ENCODE measurements at regions not wholly inside any gene's neighbourhood (a gene's known extent, or its start where the extent isn't known, plus 50 kb on each side); places are given as distances from the start of the nearest gene placed in this dataset.
"Not testable (repeated sequence)": the region's sequence is repeated elsewhere in the genome, so short reads cannot be mapped to it uniquely, and the experiment has no call there.

GRCh38 chr21:27569831-27570230 is 602.9 kb upstream of the ADAMTS5 start:
- DNase-seq (ENCODE audit: low spot score), result no peak

GRCh38 chr21:27569091-27569490 is 602.2 kb upstream of the ADAMTS5 start:
- no peak for DNase-seq (ENCODE audit: low spot score)

- DNase-seq (ENCODE audit: low spot score), result no peak
Observed at GRCh38 chr21:27567381-27567780, 600.5 kb upstream of the ADAMTS5 start.

- DNase-seq (ENCODE audit: low spot score), result no peak
Observed at GRCh38 chr21:27566521-27566920, 599.6 kb upstream of the ADAMTS5 start.

- DNase-seq (ENCODE audit: low spot score), result no peak
Observed at GRCh38 chr21:27565364-27565763, 598.5 kb upstream of the ADAMTS5 start.

- DNase-seq (ENCODE audit: low spot score), result no peak
Observed at GRCh38 chr21:27564684-27565301, 597.9 kb upstream of the ADAMTS5 start.

- no peak for DNase-seq (ENCODE audit: low spot score)
Observed at GRCh38 chr21:27562303-27562702, 595.4 kb upstream of the ADAMTS5 start.

- DNase-seq (ENCODE audit: low spot score), result no peak
Observed at GRCh38 chr21:27561116-27561515, 594.2 kb upstream of the ADAMTS5 start.

GRCh38 chr21:27557356-27557755 is 590.5 kb upstream of the ADAMTS5 start:
- no peak for DNase-seq (ENCODE audit: low spot score)

- DNase-seq (ENCODE audit: low spot score), result no peak
Observed at GRCh38 chr21:27555996-27556395, 589.1 kb upstream of the ADAMTS5 start.

GRCh38 chr21:27550287-27550686 is 583.4 kb upstream of the ADAMTS5 start:
- no peak for DNase-seq (ENCODE audit: low spot score)

GRCh38 chr21:27548486-27548885 is 581.6 kb upstream of the ADAMTS5 start:
- no peak for DNase-seq (ENCODE audit: low spot score)

GRCh38 chr21:27545754-27546349 is 579.0 kb upstream of the ADAMTS5 start:
- DNase-seq (ENCODE audit: low spot score), result no peak

- DNase-seq (ENCODE audit: low spot score), result not testable (repeated sequence)
Observed at GRCh38 chr21:27542126-27542525, 575.2 kb upstream of the ADAMTS5 start.

GRCh38 chr21:27536319-27536718 is 569.4 kb upstream of the ADAMTS5 start:
- no peak for DNase-seq (ENCODE audit: low spot score)

GRCh38 chr21:27535188-27535587 is 568.3 kb upstream of the ADAMTS5 start:
- DNase-seq (ENCODE audit: low spot score), result no peak

- no peak for DNase-seq (ENCODE audit: low spot score)
Observed at GRCh38 chr21:27534206-27534605, 567.3 kb upstream of the ADAMTS5 start.

GRCh38 chr21:27532076-27532475 is 565.2 kb upstream of the ADAMTS5 start:
- no peak for DNase-seq (ENCODE audit: low spot score)

- DNase-seq (ENCODE audit: low spot score), result no peak
Observed at GRCh38 chr21:27528697-27529096, 561.8 kb upstream of the ADAMTS5 start.

GRCh38 chr21:27526451-27526850 is 559.6 kb upstream of the ADAMTS5 start:
- no peak for DNase-seq (ENCODE audit: low spot score)

GRCh38 chr21:27525780-27526179 is 558.9 kb upstream of the ADAMTS5 start:
- no peak for DNase-seq (ENCODE audit: low spot score)

- DNase-seq (ENCODE audit: low spot score), result no peak
Observed at GRCh38 chr21:27519361-27519760, 552.5 kb upstream of the ADAMTS5 start.

GRCh38 chr21:27517177-27517576 is 550.3 kb upstream of the ADAMTS5 start:
- DNase-seq (ENCODE audit: low spot score), result not testable (repeated sequence)

GRCh38 chr21:27515676-27516075 is 548.8 kb upstream of the ADAMTS5 start:
- no peak for DNase-seq (ENCODE audit: low spot score)

Measured in ecto neural progenitor cell (in vitro differentiated cells).